Activated B cell treated with CpG ODN at 0.5 μM for 24 hours (primary cell): ENCODE measurements at regions not wholly inside any gene's neighbourhood (a gene's known extent, or its start where the extent isn't known, plus 50 kb on each side); places are given as distances from the start of the nearest gene placed in this dataset.

Experiments
- ATAC-seq: fragments of 200-7000 bp; cut with Tn5 transposase; one replicate; pipeline ENCODE4 v1.10.0; 2021; ENCODE audit warnings: low read depth, mild to moderate bottlenecking, moderate library complexity
- CTCF ChIA-PET: fragments of 350-600 bp; sonication (Branson Sonifier 250); formaldehyde crosslinking; loops from one replicate; lab custom pipeline; 2021; ENCODE audit warnings: antibody characterized with exemption; lab: Charles Lee
- POLR2A ChIA-PET: fragments of 350-600 bp; sonication (Branson Sonifier 250); formaldehyde crosslinking; loops from one replicate; lab custom pipeline; 2021; ENCODE audit warnings: antibody characterized with exemption; lab: Charles Lee
- DNase-seq: peaks from one replicate; pipeline ENCODE4 v3.0.0; 2022
- H3K27ac Mint-ChIP-seq: one replicate; pipeline ENCODE4 v1.8.0; 2020; ENCODE audit warnings: mixed read lengths
- H3K27me3 Mint-ChIP-seq: one replicate; pipeline ENCODE4 v1.8.0; 2021; ENCODE audit warnings: mixed read lengths
- H3K36me3 Mint-ChIP-seq: one replicate; pipeline ENCODE4 v1.8.0; 2021; ENCODE audit warnings: low read depth, mixed read lengths
- H3K4me1 Mint-ChIP-seq: one replicate; pipeline ENCODE4 v1.8.0; 2021; ENCODE audit warnings: mixed read lengths
- H3K4me3 Mint-ChIP-seq: one replicate; pipeline ENCODE4 v1.8.0; 2020; ENCODE audit warnings: mild to moderate bottlenecking, mixed read lengths
- H3K9me3 Mint-ChIP-seq: one replicate; pipeline ENCODE4 v1.8.0; 2020; ENCODE audit warnings: mixed read lengths
- CTCF ChIP-seq: fragments of 200-600 bp; IDR thresholded peaks from one replicate; pipeline ENCODE4 v1.8.0; 2022; ENCODE audit warnings: antibody characterized with exemption, mild to moderate bottlenecking
- intact Hi-C: fragments of 100-400 bp; cut with micrococcal nuclease; formaldehyde crosslinking; loops from one replicate; pipeline ENCODE4 v1.15.1; 2024

GRCh38 chr4:170723171-170723570 lies 633.4 kb upstream of the AADAT start:
- Mint-ChIP-seq H3K27me3 (no peaks in the 10 kb centered on the region), H3K9me3 (peaks cover 4% of the 10 kb centered on the region), H3K4me1 (no peaks in the 10 kb centered on the region), H3K4me3 (no peak overlapping the region), H3K36me3 (no peaks in the 10 kb centered on the region), H3K27ac (no peak overlapping the region)
- ATAC-seq (no peak), DNase-seq (no peak)
- intact Hi-C loops, result no loop called here
- no peak for TF ChIP-seq CTCF
- POLR2A ChIA-PET, result no interaction called here
- CTCF ChIA-PET, result no interaction called here

DNA sequence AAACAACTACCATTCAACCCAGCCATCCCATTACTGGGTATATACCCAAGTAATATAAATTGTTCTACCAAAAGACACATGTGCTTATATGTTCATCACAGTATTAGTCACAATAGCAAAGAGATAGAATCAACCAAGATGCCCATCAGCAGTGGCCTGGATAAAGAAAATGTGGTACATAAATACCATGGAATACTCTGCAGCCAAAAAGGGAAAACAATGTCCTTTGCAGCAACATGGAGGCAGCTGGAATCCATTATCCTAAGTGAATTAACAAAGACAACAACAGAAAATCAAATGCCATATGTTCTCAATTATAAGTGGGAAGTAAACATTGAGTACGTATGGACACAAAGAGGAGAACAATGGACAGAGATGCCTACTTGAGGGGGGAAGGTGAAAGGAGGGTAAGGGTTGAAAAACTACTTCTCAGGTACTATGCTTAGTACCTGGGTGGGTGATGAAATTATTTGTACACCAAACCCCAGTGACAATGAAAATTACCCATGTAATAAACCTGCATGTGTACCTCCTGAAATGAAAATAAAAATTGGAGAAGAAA lies 632.1 kb upstream of the AADAT start:
- no peak overlapping the region for H3K27ac Mint-ChIP-seq
- no peaks in the 10 kb centered on the region for H3K36me3 Mint-ChIP-seq
- no peak for TF ChIP-seq CTCF
- ChIA-PET CTCF (no interaction called here), POLR2A (no interaction called here)
- H3K4me3 Mint-ChIP-seq, result no peak overlapping the region
- intact Hi-C loops, result no loop called here
- H3K4me1 Mint-ChIP-seq, result no peaks in the 10 kb centered on the region
- peaks cover 4% of the 10 kb centered on the region for H3K9me3 Mint-ChIP-seq
- DNase-seq, result no peak
- no peak for ATAC-seq
- no peaks in the 10 kb centered on the region for H3K27me3 Mint-ChIP-seq

DNA sequence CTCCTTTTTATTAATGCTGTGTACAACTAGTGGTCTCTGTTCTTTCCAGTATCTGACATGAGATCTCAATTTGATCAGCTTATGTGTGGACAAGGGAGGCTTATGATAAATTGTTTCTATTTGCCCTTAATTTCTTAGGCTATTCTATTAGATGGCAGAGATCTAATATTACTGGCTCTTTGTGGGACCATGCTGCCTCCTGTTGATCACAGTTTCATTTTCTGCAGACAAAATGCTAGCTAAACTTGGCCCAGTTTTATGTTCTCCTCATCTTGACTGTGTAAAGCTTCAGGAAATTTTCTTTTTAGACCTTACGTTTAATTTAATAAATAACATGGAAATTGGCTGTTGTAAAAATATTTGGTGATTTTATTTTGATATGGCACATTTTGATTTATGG lies 627.1 kb upstream of the AADAT start:
- DNase-seq (no peak), ATAC-seq (no peak)
- H3K4me1 Mint-ChIP-seq, result no peaks in the 10 kb centered on the region
- intact Hi-C loops, result no loop called here
- H3K36me3 Mint-ChIP-seq, result no peaks in the 10 kb centered on the region
- no peak overlapping the region for H3K27ac Mint-ChIP-seq
- no peaks in the 10 kb centered on the region for H3K27me3 Mint-ChIP-seq
- no peak for TF ChIP-seq CTCF
- peaks cover 2% of the 10 kb centered on the region for H3K9me3 Mint-ChIP-seq
- ChIA-PET POLR2A (no interaction called here), CTCF (no interaction called here)
- H3K4me3 Mint-ChIP-seq, result no peak overlapping the region

GRCh38 chr4:170705907-170706306 lies 616.2 kb upstream of the AADAT start:
- H3K4me1 Mint-ChIP-seq, result no peaks in the 10 kb centered on the region
- CTCF ChIA-PET, result no interaction called here
- ATAC-seq (no peak), DNase-seq (no peak)
- intact Hi-C loops, result no loop called here
- POLR2A ChIA-PET, result no interaction called here
- H3K27me3 Mint-ChIP-seq, result no peaks in the 10 kb centered on the region
- H3K9me3 Mint-ChIP-seq, result no peaks in the 10 kb centered on the region
- no peaks in the 10 kb centered on the region for H3K36me3 Mint-ChIP-seq
- H3K4me3 Mint-ChIP-seq, result no peak overlapping the region
- no peak overlapping the region for H3K27ac Mint-ChIP-seq
- TF ChIP-seq CTCF, result no peak

- Mint-ChIP-seq H3K4me3 (no peak overlapping the region), H3K9me3 (no peaks in the 10 kb centered on the region), H3K36me3 (no peaks in the 10 kb centered on the region), H3K4me1 (no peaks in the 10 kb centered on the region), H3K27ac (no peak overlapping the region), H3K27me3 (no peaks in the 10 kb centered on the region)
- POLR2A ChIA-PET, result no interaction called here
- DNase-seq (no peak), ATAC-seq (no peak)
- CTCF ChIA-PET, result no interaction called here
- no peak for TF ChIP-seq CTCF
- intact Hi-C loops, result no loop called here
These were observed 610.3 kb upstream of the AADAT start for GRCh38 chr4:170700064-170700463.
